ENCODE measurements at regions not wholly inside any gene's neighbourhood (a gene's known extent, or its start where the extent isn't known, plus 50 kb on each side); places are given as distances from the start of the nearest gene placed in this dataset.
A peak's percentile ranks its signal among the peaks of the same experiment; 100 is the strongest.
"Not testable (repeated sequence)": the region's sequence is repeated elsewhere in the genome, so short reads cannot be mapped to it uniquely, and the experiment has no call there.

DNA sequence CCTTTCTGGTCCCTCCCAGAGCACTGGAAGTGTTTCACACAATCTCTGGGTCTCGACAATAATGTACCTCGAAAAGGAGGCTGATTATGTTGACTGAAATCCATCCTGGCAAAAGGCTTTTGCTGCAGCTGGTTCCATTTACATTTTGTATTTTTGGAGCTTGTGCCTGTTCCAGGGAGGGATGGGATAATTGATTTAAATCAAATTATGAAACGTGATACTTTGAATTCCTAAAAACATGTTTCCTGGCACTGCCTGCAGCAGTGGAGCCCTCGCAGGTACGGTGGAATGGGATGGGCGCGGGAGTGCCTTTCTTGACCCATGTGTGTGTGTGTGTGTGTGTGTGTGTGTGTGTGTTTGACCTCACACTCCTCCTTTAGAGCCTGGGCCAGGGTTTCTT lies 455.5 kb upstream of the MEIS1 start:
- no peaks in the 10 kb centered on the region for H3K79me2 ChIP-seq
- no peaks in the 10 kb centered on the region for H3K9me2 ChIP-seq (replicated peaks; ENCODE audit: insufficient read depth)
- H4K20me1 ChIP-seq (ENCODE audit: insufficient read depth, poor library complexity, severe bottlenecking), result no peaks in the 10 kb centered on the region
- no peaks in the 10 kb centered on the region for H3K36me3 ChIP-seq (replicated peaks; ENCODE audit: insufficient read depth, low read depth)
- no peak overlapping the region for H3K4me2 ChIP-seq
- no peak overlapping the region for H2AFZ ChIP-seq
- H3K27ac ChIP-seq, result no peak overlapping the region
- H3K27me3 ChIP-seq, result no peaks in the 10 kb centered on the region
- DNase-seq (ENCODE audit: low spot score), result no peak
- H3K4me1 ChIP-seq (ENCODE audit: insufficient read depth), result no peaks in the 10 kb centered on the region
- WGBS (ENCODE audit: low lambda C conversion rate, missing lambda C conversion rate), result 72% methylated on average over 7 of the region's 7 CpGs
- H3K9me3 ChIP-seq (ENCODE audit: low read depth), result no peaks in the 10 kb centered on the region
- TF ChIP-seq, protein P1, sequence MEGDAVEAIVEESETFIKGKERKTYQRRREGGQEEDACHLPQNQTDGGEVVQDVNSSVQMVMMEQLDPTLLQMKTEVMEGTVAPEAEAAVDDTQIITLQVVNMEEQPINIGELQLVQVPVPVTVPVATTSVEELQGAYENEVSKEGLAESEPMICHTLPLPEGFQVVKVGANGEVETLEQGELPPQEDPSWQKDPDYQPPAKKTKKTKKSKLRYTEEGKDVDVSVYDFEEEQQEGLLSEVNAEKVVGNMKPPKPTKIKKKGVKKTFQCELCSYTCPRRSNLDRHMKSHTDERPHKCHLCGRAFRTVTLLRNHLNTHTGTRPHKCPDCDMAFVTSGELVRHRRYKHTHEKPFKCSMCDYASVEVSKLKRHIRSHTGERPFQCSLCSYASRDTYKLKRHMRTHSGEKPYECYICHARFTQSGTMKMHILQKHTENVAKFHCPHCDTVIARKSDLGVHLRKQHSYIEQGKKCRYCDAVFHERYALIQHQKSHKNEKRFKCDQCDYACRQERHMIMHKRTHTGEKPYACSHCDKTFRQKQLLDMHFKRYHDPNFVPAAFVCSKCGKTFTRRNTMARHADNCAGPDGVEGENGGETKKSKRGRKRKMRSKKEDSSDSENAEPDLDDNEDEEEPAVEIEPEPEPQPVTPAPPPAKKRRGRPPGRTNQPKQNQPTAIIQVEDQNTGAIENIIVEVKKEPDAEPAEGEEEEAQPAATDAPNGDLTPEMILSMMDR (IDR thresholded peaks at IDR 0.05; ENCODE audit: poor library complexity), result no peak
- TF ChIP-seq EZH2phosphoT487 (IDR thresholded peaks at IDR 0.05; ENCODE audit: low read depth, severe bottlenecking, unreplicated experiment), result no peak
- TF ChIP-seq EZH2 (IDR thresholded peaks at IDR 0.05; ENCODE audit: borderline replicate concordance), result no peak
- H3K4me3 ChIP-seq, result no peak overlapping the region

DNA sequence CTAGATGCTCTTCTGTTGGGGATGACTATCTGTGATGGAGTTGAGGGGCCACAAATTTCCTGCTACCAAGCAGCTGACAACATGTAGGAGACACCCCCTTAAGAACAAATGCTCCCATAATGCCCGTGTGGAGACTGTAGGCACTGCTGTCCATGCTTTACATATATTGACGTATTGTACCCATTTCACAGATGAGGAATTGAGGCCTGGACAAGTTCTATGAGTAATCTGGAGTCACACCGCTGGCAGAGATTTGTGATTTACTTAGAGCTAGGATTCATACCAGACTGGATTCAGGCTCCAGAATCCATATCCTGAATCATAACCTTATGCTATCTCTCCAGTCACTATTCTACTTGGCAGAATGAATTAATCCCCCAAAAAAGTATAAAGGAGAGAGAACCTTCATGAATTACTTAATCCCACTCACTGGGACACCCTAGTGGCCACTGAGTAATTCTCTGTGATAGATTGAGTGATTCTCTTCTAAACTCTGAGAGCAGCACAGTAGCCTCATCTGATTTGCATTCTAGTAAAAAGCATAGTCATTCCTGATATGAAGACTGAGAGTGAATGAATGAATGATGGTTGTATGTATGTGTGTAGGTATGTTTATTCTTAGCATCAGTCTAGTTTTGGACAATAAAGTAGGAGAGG lies 460.7 kb upstream of the MEIS1 start:
- Histone ChIP-seq H3K79me2 (no peaks in the 10 kb centered on the region), H3K27me3 (no peaks in the 10 kb centered on the region), H2AFZ (no peak overlapping the region), H3K4me2 (no peak overlapping the region), H3K4me3 (no peak overlapping the region), H3K9me3 (ENCODE audit: low read depth) (no peaks in the 10 kb centered on the region), H3K36me3 (replicated peaks; ENCODE audit: insufficient read depth, low read depth) (no peaks in the 10 kb centered on the region), H3K27ac (no peak overlapping the region), H4K20me1 (ENCODE audit: insufficient read depth, poor library complexity, severe bottlenecking) (no peaks in the 10 kb centered on the region), H3K9me2 (replicated peaks; ENCODE audit: insufficient read depth) (no peaks in the 10 kb centered on the region), H3K4me1 (ENCODE audit: insufficient read depth) (no peaks in the 10 kb centered on the region)
- WGBS (ENCODE audit: low lambda C conversion rate, missing lambda C conversion rate), result 94% methylated on average over 3 of the region's 3 CpGs
- DNase-seq (ENCODE audit: low spot score), result no peak
- TF ChIP-seq EZH2 (IDR thresholded peaks at IDR 0.05; ENCODE audit: borderline replicate concordance) (no peak), EZH2phosphoT487 (IDR thresholded peaks at IDR 0.05; ENCODE audit: low read depth, severe bottlenecking, unreplicated experiment) (no peak)
- TF ChIP-seq, protein P1 (IDR thresholded peaks at IDR 0.05; ENCODE audit: poor library complexity), result no peak

DNA sequence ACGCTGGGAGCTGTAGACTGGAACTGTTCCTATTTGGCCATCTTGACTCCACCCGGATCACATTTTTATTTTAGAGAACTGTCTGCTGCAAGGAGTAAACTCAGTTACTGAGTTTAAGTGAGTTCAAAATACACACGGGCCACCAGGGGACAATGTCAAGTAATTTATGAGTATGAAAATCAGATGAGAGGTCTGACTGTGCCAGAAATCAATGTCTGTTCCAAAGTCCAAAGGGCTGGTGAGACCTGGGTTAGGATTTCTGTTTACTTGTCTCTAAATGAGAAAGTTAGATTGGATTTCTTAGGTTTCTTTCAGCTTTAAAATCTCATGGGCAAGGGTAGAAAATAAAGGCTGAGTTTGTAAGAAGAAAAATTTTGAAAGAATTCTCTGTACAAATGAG lies 465.8 kb upstream of the MEIS1 start:
- Histone ChIP-seq H3K4me1 (ENCODE audit: insufficient read depth) (no peaks in the 10 kb centered on the region), H3K27ac (no peak overlapping the region), H3K4me3 (no peak overlapping the region), H4K20me1 (ENCODE audit: insufficient read depth, poor library complexity, severe bottlenecking) (no peaks in the 10 kb centered on the region), H3K79me2 (no peaks in the 10 kb centered on the region), H3K36me3 (replicated peaks; ENCODE audit: insufficient read depth, low read depth) (no peaks in the 10 kb centered on the region), H3K4me2 (no peak overlapping the region), H3K27me3 (no peaks in the 10 kb centered on the region), H3K9me2 (replicated peaks; ENCODE audit: insufficient read depth) (no peaks in the 10 kb centered on the region), H3K9me3 (ENCODE audit: low read depth) (no peaks in the 10 kb centered on the region), H2AFZ (no peak overlapping the region)
- WGBS (ENCODE audit: low lambda C conversion rate, missing lambda C conversion rate), result 83% methylated on average over 3 of the region's 3 CpGs
- TF ChIP-seq EZH2phosphoT487 (IDR thresholded peaks at IDR 0.05; ENCODE audit: low read depth, severe bottlenecking, unreplicated experiment), result no peak
- peak; percentile 11 for DNase-seq (ENCODE audit: low spot score)

- H3K27ac ChIP-seq; H3K4me2 ChIP-seq; H4K20me1 ChIP-seq (ENCODE audit: insufficient read depth, poor library complexity, severe bottlenecking); H3K9me2 ChIP-seq (replicated peaks; ENCODE audit: insufficient read depth); H3K27me3 ChIP-seq; H3K4me1 ChIP-seq (ENCODE audit: insufficient read depth); H3K36me3 ChIP-seq (replicated peaks; ENCODE audit: insufficient read depth, low read depth); H3K9me3 ChIP-seq (ENCODE audit: low read depth); H3K79me2 ChIP-seq; H3K4me3 ChIP-seq; H2AFZ ChIP-seq; DNase-seq (ENCODE audit: low spot score): not testable (repeated sequence)
- WGBS (ENCODE audit: low lambda C conversion rate, missing lambda C conversion rate), result 96% methylated on average over 4 of the region's 5 CpGs
Measured at GRCh38 chr2:65963303-65963702, 471.6 kb upstream of the MEIS1 start.
